GM10248 (cell line): ENCODE measurements at regions not wholly inside any gene's neighbourhood (a gene's known extent, or its start where the extent isn't known, plus 50 kb on each side); places are given as distances from the start of the nearest gene placed in this dataset.

ENCODE experiments used
- CTCF ChIA-PET: fragments of 300-600 bp; sonication (Branson Sonifier 250); formaldehyde crosslinking; extraction: SDS; loops from one replicate; lab custom pipeline; 2021; ENCODE audit warnings: antibody characterized with exemption; lab: Yijun Ruan, JAX
- POLR2A ChIA-PET: fragments of 350-650 bp; sonication (Branson Sonifier 250); formaldehyde crosslinking; extraction: SDS; loops from one replicate; lab custom pipeline; 2020; ENCODE audit warnings: antibody characterized with exemption; lab: Yijun Ruan, JAX
- DNase-seq: peaks from one replicate; pipeline ENCODE4 v3.0.0; 2012; ENCODE audit errors: extremely low spot score
- CTCF ChIP-seq: IDR thresholded peaks from 2 replicates; pipeline ENCODE4 v1.5.1; 2012; ENCODE audit warnings: mild to moderate bottlenecking, low read depth; ENCODE audit errors: extremely low read depth, missing control alignments, control extremely low read depth

- POLR2A ChIA-PET, result no interaction called here
- CTCF ChIA-PET, result interaction anchor here (0.8 to 1.2 kb wide), 3 partner anchors 10 to 13 kb away, joined by 3 to 4 read pairs (median 3); no protein-coding TSS in a partner anchor
- no peak for TF ChIP-seq CTCF
- DNase-seq, result no peak
These were observed 91.9 kb downstream of the ARL4C start for GRCh38 chr2:234404957-234405356.

- POLR2A ChIA-PET, result no interaction called here
- CTCF ChIA-PET, result no interaction called here
- DNase-seq, result no peak
These were observed 93.1 kb downstream of the ARL4C start for GRCh38 chr2:234403751-234404150.

GRCh38 chr2:234403074-234403473 lies 93.8 kb downstream of the ARL4C start:
- ChIA-PET CTCF (no interaction called here), POLR2A (no interaction called here)
- TF ChIP-seq CTCF, result no peak
- DNase-seq, result no peak

More at GRCh38 chr2:234403751-234404150, 93.1 kb downstream of the ARL4C start:
- TF ChIP-seq CTCF, result no peak

GRCh38 chr2:234401426-234401825 lies 95.5 kb downstream of the ARL4C start:
- no peak for TF ChIP-seq CTCF
- ChIA-PET POLR2A (no interaction called here), CTCF (no interaction called here)
- no peak for DNase-seq

- POLR2A ChIA-PET, result no interaction called here
These were observed 97.2 kb downstream of the ARL4C start for GRCh38 chr2:234399451-234400246.

GRCh38 chr2:234398531-234398930 lies 98.3 kb downstream of the ARL4C start:
- ChIA-PET CTCF (no interaction called here), POLR2A (no interaction called here)
- no peak for TF ChIP-seq CTCF
- DNase-seq, result no peak

More at GRCh38 chr2:234399451-234400246, 97.2 kb downstream of the ARL4C start:
- CTCF ChIA-PET, result interaction anchor here (0.7 to 2.0 kb wide), 3 partner anchors 11 to 14 kb away, joined by 3 to 5 read pairs (median 3); no protein-coding TSS in a partner anchor
- no peak for DNase-seq
- TF ChIP-seq CTCF, result no peak
